DND-41 (cell line): ENCODE measurements at regions not wholly inside any gene's neighbourhood (a gene's known extent, or its start where the extent isn't known, plus 50 kb on each side); places are given as distances from the start of the nearest gene placed in this dataset.

Source experiments
- ATAC-seq: fragments of 200-7000 bp; cut with Tn5 transposase; 3 replicates; pipeline ENCODE4 v1.9.1; 2021; ENCODE audit warnings: low read depth; ENCODE audit not compliant: insufficient read depth
- DNase-seq: peaks from one replicate; pipeline ENCODE4 v3.0.0-alpha.2; 2020
- H2AFZ ChIP-seq: 2 replicates; pipeline ENCODE4 v1.6.0; 2012; ENCODE audit warnings: low read depth, low read length
- H3K27ac ChIP-seq: 2 replicates; pipeline ENCODE4 v1.5.1; 2012; ENCODE audit warnings: low read length, inconsistent platforms
- H3K27me3 ChIP-seq: fragments of 200-600 bp; sonication (generic); 2 replicates; pipeline ENCODE4 v1.6.0; 2012; ENCODE audit warnings: low read length, mild to moderate bottlenecking, inconsistent platforms; ENCODE audit not compliant: insufficient read depth, poor library complexity
- H3K36me3 ChIP-seq: 2 replicates; pipeline ENCODE4 v1.5.1; 2012; ENCODE audit warnings: low read length, inconsistent platforms; ENCODE audit not compliant: insufficient read depth
- H3K4me1 ChIP-seq: 2 replicates; pipeline ENCODE4 v1.5.1; 2012; ENCODE audit warnings: mild to moderate bottlenecking, low read length; ENCODE audit not compliant: insufficient read depth
- H3K4me2 ChIP-seq: 2 replicates; pipeline ENCODE4 v1.6.0; 2012; ENCODE audit warnings: mild to moderate bottlenecking, moderate library complexity, low read length, inconsistent platforms; ENCODE audit not compliant: insufficient read depth
- H3K4me3 ChIP-seq, 2 experiments: fragments of 200-600 bp in 1 of 2; shearing (Covaris generic) in 1 of 2; 2 replicates each; pipeline ENCODE4 v1.5.1; 2012 to 2016; ENCODE audit warnings: inconsistent platforms in 2 of 2, low read length in 2 of 2, mild to moderate bottlenecking in 2 of 2, low read depth in 1 of 2, moderate library complexity in 1 of 2
- H3K79me2 ChIP-seq: 2 replicates; pipeline ENCODE4 v1.6.0; 2012; ENCODE audit warnings: low read length, inconsistent platforms; ENCODE audit not compliant: insufficient read depth
- H3K9ac ChIP-seq: 2 replicates; pipeline ENCODE4 v1.6.0; 2012; ENCODE audit warnings: low read depth, mild to moderate bottlenecking, inconsistent platforms, low read length, moderate library complexity
- H3K9me3 ChIP-seq: 2 replicates; pipeline ENCODE4 v1.5.1; 2012; ENCODE audit warnings: low read length, moderate library complexity, mild to moderate bottlenecking, inconsistent platforms; ENCODE audit not compliant: insufficient read depth, severe bottlenecking
- H4K20me1 ChIP-seq: 2 replicates; pipeline ENCODE4 v1.6.0; 2012; ENCODE audit warnings: low read length; ENCODE audit not compliant: insufficient read depth
- EZH2 ChIP-seq: IDR thresholded peaks from 3 replicates; pipeline ENCODE4 v1.6.1; 2012; ENCODE audit warnings: borderline replicate concordance, low read depth, mild to moderate bottlenecking, moderate library complexity, low read length, inconsistent platforms; ENCODE audit not compliant: severe bottlenecking
- TF ChIP-seq, protein P1 (sequence below): IDR thresholded peaks from 2 replicates; pipeline ENCODE4 v1.5.1; 2012; ENCODE audit warnings: borderline replicate concordance, low read length, moderate library complexity, mild to moderate bottlenecking; ENCODE audit not compliant: poor library complexity, severe bottlenecking; ENCODE audit errors: extremely low read depth

- no peak overlapping the region for H3K4me3 ChIP-seq
- DNase-seq: no peak
- H2AFZ ChIP-seq: no peak overlapping the region
- H3K36me3 ChIP-seq: no peaks in the 10 kb centered on the region
- no peak for TF ChIP-seq EZH2
- TF ChIP-seq, protein P1, sequence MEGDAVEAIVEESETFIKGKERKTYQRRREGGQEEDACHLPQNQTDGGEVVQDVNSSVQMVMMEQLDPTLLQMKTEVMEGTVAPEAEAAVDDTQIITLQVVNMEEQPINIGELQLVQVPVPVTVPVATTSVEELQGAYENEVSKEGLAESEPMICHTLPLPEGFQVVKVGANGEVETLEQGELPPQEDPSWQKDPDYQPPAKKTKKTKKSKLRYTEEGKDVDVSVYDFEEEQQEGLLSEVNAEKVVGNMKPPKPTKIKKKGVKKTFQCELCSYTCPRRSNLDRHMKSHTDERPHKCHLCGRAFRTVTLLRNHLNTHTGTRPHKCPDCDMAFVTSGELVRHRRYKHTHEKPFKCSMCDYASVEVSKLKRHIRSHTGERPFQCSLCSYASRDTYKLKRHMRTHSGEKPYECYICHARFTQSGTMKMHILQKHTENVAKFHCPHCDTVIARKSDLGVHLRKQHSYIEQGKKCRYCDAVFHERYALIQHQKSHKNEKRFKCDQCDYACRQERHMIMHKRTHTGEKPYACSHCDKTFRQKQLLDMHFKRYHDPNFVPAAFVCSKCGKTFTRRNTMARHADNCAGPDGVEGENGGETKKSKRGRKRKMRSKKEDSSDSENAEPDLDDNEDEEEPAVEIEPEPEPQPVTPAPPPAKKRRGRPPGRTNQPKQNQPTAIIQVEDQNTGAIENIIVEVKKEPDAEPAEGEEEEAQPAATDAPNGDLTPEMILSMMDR: no peak
- no peaks in the 10 kb centered on the region for H3K79me2 ChIP-seq
- no peak for ATAC-seq
- no peak overlapping the region for H3K9ac ChIP-seq
- no peaks in the 10 kb centered on the region for H3K4me1 ChIP-seq
- H3K4me2 ChIP-seq: no peak overlapping the region
- H3K9me3 ChIP-seq: peaks cover 3% of the 10 kb centered on the region
- no peaks in the 10 kb centered on the region for H4K20me1 ChIP-seq
- no peaks in the 10 kb centered on the region for H3K27me3 ChIP-seq
- no peak overlapping the region for H3K27ac ChIP-seq
Measured at GRCh38 chr15:58294681-58295254, 137.0 kb upstream of the LIPC start.

- ATAC-seq: no peak
- H3K4me1 ChIP-seq: no peaks in the 10 kb centered on the region
Measured at GRCh38 chr15:58295637-58296215, 136.1 kb upstream of the LIPC start.

DNA sequence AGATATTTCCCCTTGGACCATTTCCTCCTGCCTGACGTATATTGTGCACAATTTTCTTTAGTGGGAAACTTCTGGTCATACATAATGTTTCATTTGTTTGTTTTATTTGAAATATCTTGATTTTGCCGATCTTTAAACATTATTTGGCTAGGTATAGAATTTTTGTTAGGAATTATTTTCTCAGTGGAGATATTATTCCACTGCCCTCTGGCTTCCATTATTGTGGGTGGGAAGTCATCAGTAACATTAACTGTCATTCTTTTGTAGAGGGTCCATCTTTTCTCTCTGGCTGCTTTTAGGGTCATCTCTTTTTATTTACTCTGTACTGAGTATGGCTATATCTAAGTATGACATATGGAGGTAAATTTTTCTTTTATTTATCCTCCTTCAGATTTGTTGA, 135.5 kb upstream of the LIPC start:
- H3K4me1 ChIP-seq: no peaks in the 10 kb centered on the region
- ATAC-seq: no peak

More at GRCh38 chr15:58295637-58296215, 136.1 kb upstream of the LIPC start:
- Histone ChIP-seq H2AFZ (no peak overlapping the region), H3K79me2 (no peaks in the 10 kb centered on the region), H3K9me3 (peaks cover 3% of the 10 kb centered on the region), H3K27ac (no peak overlapping the region), H3K27me3 (no peaks in the 10 kb centered on the region), H3K9ac (no peak overlapping the region), H3K36me3 (no peaks in the 10 kb centered on the region), H3K4me3 (no peak overlapping the region), H3K4me2 (no peak overlapping the region), H4K20me1 (no peaks in the 10 kb centered on the region)
- TF ChIP-seq EZH2: no peak
- TF ChIP-seq, protein P1: no peak
- DNase-seq: no peak

More for the DNA sequence above, 135.5 kb upstream of the LIPC start:
- TF ChIP-seq EZH2: no peak
- TF ChIP-seq, protein P1: no peak
- DNase-seq: no peak
- Histone ChIP-seq H3K27me3 (no peaks in the 10 kb centered on the region), H2AFZ (no peak overlapping the region), H3K36me3 (no peaks in the 10 kb centered on the region), H3K27ac (no peak overlapping the region), H4K20me1 (no peaks in the 10 kb centered on the region), H3K79me2 (no peaks in the 10 kb centered on the region), H3K4me2 (no peak overlapping the region), H3K9ac (no peak overlapping the region), H3K4me3 (no peak overlapping the region), H3K9me3 (peaks cover 3% of the 10 kb centered on the region)
